Colonic mucosa (tissue), 4 donors: ENCODE measurements at regions not wholly inside any gene's neighbourhood (a gene's known extent, or its start where the extent isn't known, plus 50 kb on each side); places are given as distances from the start of the nearest gene placed in this dataset.

Source experiments
- DNase-seq: peaks from one replicate; pipeline ENCODE4 v3.0.0-alpha.2; 2020
- H3K27ac ChIP-seq: fragments of 200-600 bp; one replicate; pipeline ENCODE4 v1.8.0; 2021
- H3K27me3 ChIP-seq: fragments of 200-600 bp; one replicate; pipeline ENCODE4 v1.8.0; 2021
- H3K36me3 ChIP-seq: fragments of 200-600 bp; one replicate; pipeline ENCODE4 v1.8.0; 2021
- H3K4me1 ChIP-seq: fragments of 200-600 bp; one replicate; pipeline ENCODE4 v1.8.0; 2021; ENCODE audit warnings: mild to moderate bottlenecking
- H3K4me3 ChIP-seq: fragments of 200-600 bp; one replicate; pipeline ENCODE4 v1.8.0; 2021
- H3K9ac ChIP-seq, 2 donors: one replicate each; pipeline ENCODE4 v1.7.0; 2013; ENCODE audit warnings: control low read depth in 2 of 2, low read depth in 2 of 2, low read length in 2 of 2
- H3K9me3 ChIP-seq: fragments of 200-600 bp; one replicate; pipeline ENCODE4 v1.8.0; 2021
- CTCF ChIP-seq: fragments of 200-600 bp; IDR thresholded peaks from one replicate; pipeline ENCODE4 v1.8.0; 2022; ENCODE audit warnings: antibody characterized with exemption, mild to moderate bottlenecking
- intact Hi-C: fragments of 100-400 bp; cut with DNase I; formaldehyde crosslinking; loops from one replicate; pipeline ENCODE4 v1.14.1; 2022
- donor health status: healthy.
- donor health status: DM: no; HTN: no; CAD: no.
- donor health status: DM: no; HTN: no; CAD: no.

- no peak overlapping the region for H3K4me3 ChIP-seq
- H3K27ac ChIP-seq = no peak overlapping the region
- no peaks in the 10 kb centered on the region for H3K4me1 ChIP-seq
- intact Hi-C loops = no loop called here
- H3K9me3 ChIP-seq = no peaks in the 10 kb centered on the region
- no peak for TF ChIP-seq CTCF
- H3K36me3 ChIP-seq = no peaks in the 10 kb centered on the region
- no peak overlapping the region for H3K9ac ChIP-seq
- DNase-seq = no peak
- no peaks in the 10 kb centered on the region for H3K27me3 ChIP-seq
Measured at GRCh38 chr1:59152511-59152910, 144.4 kb upstream of the FGGY start.

- no peak overlapping the region for H3K27ac ChIP-seq
- intact Hi-C loops = no loop called here
Measured at GRCh38 chr1:59154401-59154800, 142.5 kb upstream of the FGGY start.

GRCh38 chr1:59155351-59155750 lies 141.5 kb upstream of the FGGY start:
- intact Hi-C loops = no loop called here
- H3K36me3 ChIP-seq = no peaks in the 10 kb centered on the region
- TF ChIP-seq CTCF = no peak
- no peak overlapping the region for H3K27ac ChIP-seq
- no peak for DNase-seq
- no peak overlapping the region for H3K9ac ChIP-seq
- no peaks in the 10 kb centered on the region for H3K9me3 ChIP-seq
- no peaks in the 10 kb centered on the region for H3K4me1 ChIP-seq
- no peaks in the 10 kb centered on the region for H3K27me3 ChIP-seq
- no peak overlapping the region for H3K4me3 ChIP-seq

More at GRCh38 chr1:59154401-59154800, 142.5 kb upstream of the FGGY start:
- Histone ChIP-seq H3K9me3 (no peaks in the 10 kb centered on the region), H3K36me3 (no peaks in the 10 kb centered on the region), H3K27me3 (no peaks in the 10 kb centered on the region), H3K4me1 (no peaks in the 10 kb centered on the region), H3K4me3 (no peak overlapping the region), H3K9ac (no peak overlapping the region)
- no peak for TF ChIP-seq CTCF
- no peak for DNase-seq

- Histone ChIP-seq H3K9me3 (no peaks in the 10 kb centered on the region), H3K9ac (no peak overlapping the region), H3K36me3 (no peaks in the 10 kb centered on the region), H3K27me3 (no peaks in the 10 kb centered on the region), H3K27ac (no peak overlapping the region), H3K4me1 (no peaks in the 10 kb centered on the region), H3K4me3 (no peak overlapping the region)
- no peak for TF ChIP-seq CTCF
- intact Hi-C loops = no loop called here
- DNase-seq = no peak
Measured at GRCh38 chr1:59156051-59156450, 140.8 kb upstream of the FGGY start.

GRCh38 chr1:59156526-59157199 lies 140.2 kb upstream of the FGGY start:
- no peaks in the 10 kb centered on the region for H3K27me3 ChIP-seq
- no peak overlapping the region for H3K27ac ChIP-seq
- no peaks in the 10 kb centered on the region for H3K4me1 ChIP-seq
- H3K9ac ChIP-seq = no peak overlapping the region
- no peaks in the 10 kb centered on the region for H3K9me3 ChIP-seq
- no peak for TF ChIP-seq CTCF
- DNase-seq = no peak
- H3K4me3 ChIP-seq = no peak overlapping the region
- H3K36me3 ChIP-seq = no peaks in the 10 kb centered on the region
- intact Hi-C loops = no loop called here
